ENCODE measurements at regions not wholly inside any gene's neighbourhood (a gene's known extent, or its start where the extent isn't known, plus 50 kb on each side); places are given as distances from the start of the nearest gene placed in this dataset.

- H3K4me3 ChIP-seq = no peak overlapping the region
- no peaks in the 10 kb centered on the region for H3K4me1 ChIP-seq
- no peak overlapping the region for H3K27ac ChIP-seq
- no peaks in the 10 kb centered on the region for H3K27me3 ChIP-seq
- H3K36me3 ChIP-seq = no peaks in the 10 kb centered on the region
- no peaks in the 10 kb centered on the region for H3K9me3 ChIP-seq
- no peak for DNase-seq
- no peak for TF ChIP-seq CTCF (IDR thresholded peaks at IDR 0.05)
- intact Hi-C loops (cut with DNase I) = no loop called here
- no peak overlapping the region for H3K9ac ChIP-seq (ENCODE audit: low read depth in 2 of 2, low read length in 2 of 2)
These were observed 74.5 kb upstream of the KCNK12 start for GRCh38 chr2:47645246-47645645.

- no peaks in the 10 kb centered on the region for H3K9me3 ChIP-seq
- intact Hi-C loops (cut with DNase I) = no loop called here
- no peak overlapping the region for H3K27ac ChIP-seq
- H3K9ac ChIP-seq (ENCODE audit: low read depth in 2 of 2, low read length in 2 of 2) = no peak overlapping the region
- no peak for TF ChIP-seq CTCF (IDR thresholded peaks at IDR 0.05)
- no peak for DNase-seq
- H3K27me3 ChIP-seq = no peaks in the 10 kb centered on the region
- H3K4me1 ChIP-seq = no peaks in the 10 kb centered on the region
- H3K4me3 ChIP-seq = no peak overlapping the region
- H3K36me3 ChIP-seq = no peaks in the 10 kb centered on the region
These were observed 73.6 kb upstream of the KCNK12 start for GRCh38 chr2:47644351-47644750.

GRCh38 chr2:47641366-47641765 lies 70.6 kb upstream of the KCNK12 start:
- no peak overlapping the region for H3K4me3 ChIP-seq
- H3K4me1 ChIP-seq = no peaks in the 10 kb centered on the region
- no peaks in the 10 kb centered on the region for H3K27me3 ChIP-seq
- DNase-seq = no peak
- no peak overlapping the region for H3K27ac ChIP-seq
- H3K36me3 ChIP-seq = no peaks in the 10 kb centered on the region
- no peak for TF ChIP-seq CTCF (IDR thresholded peaks at IDR 0.05)
- H3K9ac ChIP-seq (ENCODE audit: low read depth in 2 of 2, low read length in 2 of 2) = no peak overlapping the region
- no peaks in the 10 kb centered on the region for H3K9me3 ChIP-seq
- intact Hi-C loops (cut with DNase I) = no loop called here

- H3K27me3 ChIP-seq = no peaks in the 10 kb centered on the region
- H3K9ac ChIP-seq (ENCODE audit: low read depth in 2 of 2, low read length in 2 of 2) = no peak overlapping the region
- H3K27ac ChIP-seq = no peak overlapping the region
- no peak overlapping the region for H3K4me3 ChIP-seq
- H3K36me3 ChIP-seq = no peaks in the 10 kb centered on the region
- no peak for TF ChIP-seq CTCF (IDR thresholded peaks at IDR 0.05)
- DNase-seq = no peak
- no peaks in the 10 kb centered on the region for H3K4me1 ChIP-seq
- no peaks in the 10 kb centered on the region for H3K9me3 ChIP-seq
- intact Hi-C loops (cut with DNase I) = no loop called here
These were observed 69.6 kb upstream of the KCNK12 start for GRCh38 chr2:47640356-47640755.

- no peak for TF ChIP-seq CTCF (IDR thresholded peaks at IDR 0.05)
- H3K4me1 ChIP-seq = no peaks in the 10 kb centered on the region
- no peaks in the 10 kb centered on the region for H3K36me3 ChIP-seq
- no peak overlapping the region for H3K9ac ChIP-seq (ENCODE audit: low read depth in 2 of 2, low read length in 2 of 2)
- H3K27ac ChIP-seq = no peak overlapping the region
- intact Hi-C loops (cut with DNase I) = no loop called here
- H3K27me3 ChIP-seq = no peaks in the 10 kb centered on the region
- no peak overlapping the region for H3K4me3 ChIP-seq
- H3K9me3 ChIP-seq = no peaks in the 10 kb centered on the region
- peak; percentile 25 for DNase-seq
These were observed 68.7 kb upstream of the KCNK12 start for GRCh38 chr2:47639467-47639866.

GRCh38 chr2:47638430-47638829 lies 67.6 kb upstream of the KCNK12 start:
- H3K4me3 ChIP-seq = no peak overlapping the region
- no peaks in the 10 kb centered on the region for H3K9me3 ChIP-seq
- no peaks in the 10 kb centered on the region for H3K27me3 ChIP-seq
- TF ChIP-seq CTCF (IDR thresholded peaks at IDR 0.05) = no peak
- DNase-seq = no peak
- intact Hi-C loops (cut with DNase I) = no loop called here
- no peak overlapping the region for H3K27ac ChIP-seq
- H3K4me1 ChIP-seq = no peaks in the 10 kb centered on the region
- H3K36me3 ChIP-seq = no peaks in the 10 kb centered on the region
- H3K9ac ChIP-seq (ENCODE audit: low read depth in 2 of 2, low read length in 2 of 2) = no peak overlapping the region

All from colonic mucosa (tissue), 4 donors.